ENCODE measurements at regions not wholly inside any gene's neighbourhood (a gene's known extent, or its start where the extent isn't known, plus 50 kb on each side); places are given as distances from the start of the nearest gene placed in this dataset.

GRCh38 chr12:91496337-91496736, 313.7 kb upstream of the DCN start:
- no peak for DNase-seq (ENCODE audit: low spot score)
- in situ Hi-C loops (cut with MboI; ENCODE audit: low sequenced_read_pairs, unreplicated experiment): no loop called here
- TF ChIP-seq CTCF (IDR thresholded peaks at IDR 0.05; ENCODE audit: borderline replicate concordance, control extremely low read depth, extremely low read depth, insufficient read depth, missing control alignments): no peak

GRCh38 chr12:91493308-91493707, 310.7 kb upstream of the DCN start:
- DNase-seq (ENCODE audit: low spot score): no peak
- TF ChIP-seq CTCF (IDR thresholded peaks at IDR 0.05; ENCODE audit: borderline replicate concordance, control extremely low read depth, extremely low read depth, insufficient read depth, missing control alignments): no peak
- in situ Hi-C loops (cut with MboI; ENCODE audit: low sequenced_read_pairs, unreplicated experiment): no loop called here

- in situ Hi-C loops (cut with MboI; ENCODE audit: low sequenced_read_pairs, unreplicated experiment): no loop called here
- no peak for TF ChIP-seq CTCF (IDR thresholded peaks at IDR 0.05; ENCODE audit: borderline replicate concordance, control extremely low read depth, extremely low read depth, insufficient read depth, missing control alignments)
- DNase-seq (ENCODE audit: low spot score): no peak
These were observed 310.0 kb upstream of the DCN start for GRCh38 chr12:91492648-91493047.

- no peak for TF ChIP-seq CTCF (IDR thresholded peaks at IDR 0.05; ENCODE audit: borderline replicate concordance, control extremely low read depth, extremely low read depth, insufficient read depth, missing control alignments)
- in situ Hi-C loops (cut with MboI; ENCODE audit: low sequenced_read_pairs, unreplicated experiment): no loop called here
- DNase-seq (ENCODE audit: low spot score): no peak
These were observed 308.2 kb upstream of the DCN start for GRCh38 chr12:91490667-91491311.

GRCh38 chr12:91483471-91483985, 300.9 kb upstream of the DCN start:
- in situ Hi-C loops (cut with MboI; ENCODE audit: low sequenced_read_pairs, unreplicated experiment): no loop called here
- no peak for DNase-seq (ENCODE audit: low spot score)
- no peak for TF ChIP-seq CTCF (IDR thresholded peaks at IDR 0.05; ENCODE audit: borderline replicate concordance, control extremely low read depth, extremely low read depth, insufficient read depth, missing control alignments)

GRCh38 chr12:91482231-91482630, 299.6 kb upstream of the DCN start:
- no peak for DNase-seq (ENCODE audit: low spot score)
- in situ Hi-C loops (cut with MboI; ENCODE audit: low sequenced_read_pairs, unreplicated experiment): no loop called here
- no peak for TF ChIP-seq CTCF (IDR thresholded peaks at IDR 0.05; ENCODE audit: borderline replicate concordance, control extremely low read depth, extremely low read depth, insufficient read depth, missing control alignments)

Data from GM13976 (cell line).